K562 (cell line): ENCODE measurements at regions not wholly inside any gene's neighbourhood (a gene's known extent, or its start where the extent isn't known, plus 50 kb on each side); places are given as distances from the start of the nearest gene placed in this dataset.

Experiments used
- ATAC-seq: fragments of 200-7000 bp; cut with Tn5 transposase; 3 replicates; pipeline ENCODE4 v1.9.1; 2020; ENCODE audit warnings: moderate library complexity
- BruUV-seq: library from RNA; stranded (reverse); fragments of 400-500 nt; replicated peaks from 2 replicates; lab custom pipeline; 2021; lab: Mats Ljungman, UMichigan
- CTCF ChIA-PET: fragments of 300-600 bp; formaldehyde crosslinking; extraction: SDS; loops from one replicate; lab custom pipeline; 2021; ENCODE audit warnings: low intra/inter-chr PET ratio; lab: Yijun Ruan, JAX
- POLR2A ChIA-PET: fragments of 300-600, 350-650 bp; sonication (Branson Sonifier 250); formaldehyde crosslinking; extraction: SDS; loops from one replicate; lab custom pipeline; 2021; ENCODE audit warnings: antibody characterized with exemption, inconsistent platforms; lab: Yijun Ruan, JAX
- DNase-seq, 4 experiments: peaks; one replicate each; pipeline versions ENCODE4 v3.0.0 to v3.0.0-alpha.2; 2011 to 2018; ENCODE audit warnings: low spot score in 3 of 4, mixed read lengths in 3 of 4; ENCODE audit errors: extremely low read depth in 1 of 4
- FAIRE-seq: peaks from 2 replicates; lab custom pipeline; 2011; peaks lifted over from hg19 to GRCh38; lab: Jason Lieb, UNC
- H2AFZ ChIP-seq: 2 replicates; pipeline ENCODE4 v1.6.0; 2011; ENCODE audit warnings: low read depth, low read length, control low read depth, inconsistent platforms
- H3K27ac ChIP-seq: fragments of 200-600 bp; 3 replicates; pipeline ENCODE4 v1.8.0; 2011; ENCODE audit warnings: low read depth, mild to moderate bottlenecking, control low read depth, inconsistent platforms, low read length, moderate library complexity, mixed read lengths; ENCODE audit errors: extremely low read depth
- H3K27me3 ChIP-seq, 2 experiments: fragments of 300-600 bp in 1 of 2; 2 replicates in 1 of 2; 3 replicates in 1 of 2; pipeline versions ENCODE4 v1.6.0 to v1.8.0; 2011; ENCODE audit warnings: inconsistent platforms in 2 of 2, low read length in 2 of 2, mild to moderate bottlenecking in 1 of 2, mixed read lengths in 1 of 2, moderate library complexity in 1 of 2; ENCODE audit not compliant: control insufficient read depth in 2 of 2, insufficient read depth in 2 of 2
- H3K36me3 ChIP-seq: fragments of 300-600 bp; 3 replicates; pipeline ENCODE4 v1.8.0; 2011; ENCODE audit warnings: mild to moderate bottlenecking, low read length, inconsistent platforms; ENCODE audit not compliant: control insufficient read depth, insufficient read depth
- H3K4me1 ChIP-seq, 2 experiments: fragments of 200-600 bp in 1 of 2; replicated peaks in 1 of 2; 2 replicates in 1 of 2; 3 replicates in 1 of 2; pipeline versions ENCODE4 v1.5.1 to v1.8.0; 2011; ENCODE audit warnings: inconsistent platforms in 2 of 2, low read length in 2 of 2, mild to moderate bottlenecking in 1 of 2, mixed read lengths in 1 of 2, moderate library complexity in 1 of 2; ENCODE audit not compliant: control insufficient read depth in 2 of 2, insufficient read depth in 2 of 2
- H3K4me2 ChIP-seq: 2 replicates; pipeline ENCODE4 v1.6.1; 2011; ENCODE audit warnings: low read length, control low read depth, inconsistent platforms, mixed read lengths; ENCODE audit not compliant: insufficient read depth
- H3K4me3 ChIP-seq: fragments of 200-600 bp; sonication (generic), shearing (Covaris generic); 2 replicates; pipeline ENCODE4 v1.5.1; 2016; ENCODE audit warnings: control low read depth, inconsistent platforms
- H3K79me2 ChIP-seq: fragments of 200-600 bp; 3 replicates; pipeline ENCODE4 v1.8.0; 2011; ENCODE audit warnings: low read length, inconsistent platforms; ENCODE audit not compliant: control insufficient read depth, insufficient read depth
- H3K9ac ChIP-seq, 2 experiments: 2 replicates each; pipeline versions ENCODE4 v1.6.0 to v1.6.1; 2011; ENCODE audit warnings: low read depth in 2 of 2, low read length in 2 of 2, control low read depth in 1 of 2, inconsistent platforms in 1 of 2, mild to moderate bottlenecking in 1 of 2, mixed read lengths in 1 of 2; ENCODE audit not compliant: insufficient read depth in 1 of 2
- H3K9me1 ChIP-seq: one replicate; pipeline ENCODE4 v1.6.0; 2011; ENCODE audit warnings: inconsistent platforms, mild to moderate bottlenecking, low read length, moderate library complexity; ENCODE audit not compliant: control insufficient read depth, insufficient read depth
- H3K9me3 ChIP-seq: replicated peaks from 2 replicates; pipeline ENCODE4 v1.5.1; 2011; ENCODE audit warnings: low read depth, low read length, inconsistent platforms; ENCODE audit not compliant: control insufficient read depth, insufficient read depth
- H4K20me1 ChIP-seq: replicated peaks from 2 replicates; pipeline ENCODE4 v1.6.1; 2011; ENCODE audit warnings: low read length, inconsistent platforms, mixed read lengths; ENCODE audit not compliant: control insufficient read depth, insufficient read depth
- C11orf30 ChIP-seq: fragments of 450-650 bp; IDR thresholded peaks from 2 replicates; pipeline ENCODE4 v1.6.1; 2016; ENCODE audit warnings: low read depth, mild to moderate bottlenecking
- ESRRB ChIP-seq: fragments of 250-450 bp; sonication (Bioruptor Pico); IDR thresholded peaks from 2 replicates; pipeline ENCODE4 v1.5.0; 2020; ENCODE audit warnings: mild to moderate bottlenecking, moderate library complexity, borderline replicate concordance
- IRF2 ChIP-seq: sonication (generic); formaldehyde crosslinking; IDR thresholded peaks from 2 replicates; pipeline ENCODE4 v1.8.1; 2022; ENCODE audit warnings: mild to moderate bottlenecking, missing genetic modification reagents
- KLF10 ChIP-seq: fragments of 250-450 bp; sonication (Bioruptor Pico); IDR thresholded peaks from 2 replicates; pipeline ENCODE4 v1.6.1; 2021; ENCODE audit warnings: matching md5 sums
- MAFF ChIP-seq: IDR thresholded peaks from 2 replicates; pipeline ENCODE4 v1.6.1; 2012; ENCODE audit warnings: low read length, improper control_type of control experiment
- MAFG ChIP-seq: fragments of 450-650 bp; conservative IDR thresholded peaks from 2 replicates; pipeline ENCODE4 v1.6.1; 2016; ENCODE audit warnings: missing genetic modification characterization, missing compliant biosample characterization
- MAFK ChIP-seq: IDR thresholded peaks from 2 replicates; pipeline ENCODE4 v1.6.1; 2011; ENCODE audit warnings: low read length, improper control_type of control experiment
- MCM7 ChIP-seq, 2 experiments: fragments of 450-650 bp; IDR thresholded peaks; 2 replicates each; pipeline ENCODE4 v1.6.1; 2016 to 2018
- NR3C1 ChIP-seq: sonication (generic); formaldehyde crosslinking; IDR thresholded peaks from 2 replicates; pipeline ENCODE4 v1.8.1; 2022; ENCODE audit warnings: missing genetic modification reagents
- PURB ChIP-seq: sonication (generic); formaldehyde crosslinking; IDR thresholded peaks from 2 replicates; pipeline ENCODE4 v1.9.0; 2021; ENCODE audit warnings: low read depth, mild to moderate bottlenecking, missing genetic modification reagents
- RB1 ChIP-seq: fragments of 450-650 bp; IDR thresholded peaks from 2 replicates; pipeline ENCODE4 v1.6.1; 2017; ENCODE audit warnings: low read depth, mild to moderate bottlenecking
- RBM14 ChIP-seq: fragments of 200-400 bp; formaldehyde crosslinking; IDR thresholded peaks from 2 replicates; pipeline ENCODE4 v1.6.1; 2018; ENCODE audit warnings: low read depth, mild to moderate bottlenecking, low read length, moderate library complexity, borderline replicate concordance; ENCODE audit not compliant: insufficient read depth
- SMARCB1 ChIP-seq: IDR thresholded peaks from 2 replicates; pipeline ENCODE4 v1.6.1; 2011; ENCODE audit warnings: improper control_type of control experiment, low read depth; ENCODE audit not compliant: insufficient read length
- SMC3 ChIP-seq: conservative IDR thresholded peaks from 2 replicates; pipeline ENCODE4 v1.6.1; 2011; ENCODE audit warnings: low read depth, low read length, improper control_type of control experiment; ENCODE audit not compliant: insufficient read depth
- TRIM28 ChIP-seq: fragments of 450-650 bp; IDR thresholded peaks from 2 replicates; pipeline ENCODE4 v1.6.1; 2017
- ZNF316 ChIP-seq: fragments of 450-650 bp; IDR thresholded peaks from 2 replicates; pipeline ENCODE4 v1.6.1; 2016
- in situ Hi-C: fragments of 300-500 bp; cut with MboI; formaldehyde crosslinking; loops from 4 replicates; pipeline ENCODE4 v1.15.0; 2018; ENCODE audit warnings: inconsistent platforms, mixed read lengths
- intact Hi-C: fragments of 100-400 bp; cut with micrococcal nuclease; formaldehyde crosslinking; loops from 2 replicates; pipeline ENCODE4 v1.14.2; 2022
- TF ChIP-seq, protein P1 (sequence below): fragments of 450-650 bp; IDR thresholded peaks from 2 replicates; pipeline ENCODE4 v1.6.1; 2017; ENCODE audit warnings: mild to moderate bottlenecking, moderate library complexity
- TF ChIP-seq, protein P2 (sequence below): fragments of 250-450 bp; sonication (Bioruptor Pico); IDR thresholded peaks from 2 replicates; pipeline ENCODE4 v1.8.0; 2022; ENCODE audit warnings: inconsistent platforms, mild to moderate bottlenecking, moderate library complexity, borderline replicate concordance
- TF ChIP-seq, protein P3 (sequence below): sonication (generic); formaldehyde crosslinking; IDR thresholded peaks from 2 replicates; pipeline ENCODE4 v1.8.1; 2023; ENCODE audit warnings: missing genetic modification reagents, mild to moderate bottlenecking, borderline replicate concordance

DNA sequence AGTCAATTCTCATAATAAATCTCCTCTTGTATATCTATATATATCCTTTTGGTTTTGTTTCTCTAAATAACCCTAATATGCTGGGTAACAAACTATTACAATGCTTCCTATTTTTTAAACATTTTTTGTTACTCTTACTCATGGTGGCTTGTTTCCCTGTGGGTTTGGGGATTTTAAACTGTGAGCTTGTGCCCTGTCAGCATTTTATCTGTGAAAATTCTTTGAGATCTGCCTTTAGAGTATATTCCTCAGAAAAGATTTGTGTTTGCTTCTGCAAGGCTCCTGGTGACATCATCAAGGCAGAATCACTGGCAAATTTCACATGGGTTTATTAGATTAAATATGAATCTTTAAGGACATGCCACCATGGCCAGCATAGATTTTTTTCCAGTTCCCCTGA is 273.6 kb downstream of the LRFN2 start:
- BruUV-seq = no TSS peak
- Histone ChIP-seq H3K9ac (no peak overlapping the region), H3K36me3 (no peaks in the 10 kb centered on the region), H3K9me3 (no peaks in the 10 kb centered on the region), H3K27ac (no peak overlapping the region), H3K4me1 (peaks cover 0 to under 1% of the 10 kb centered on the region in 2 experiments; a peak in 2 of 5 replicates), H3K4me3 (no peak overlapping the region), H3K4me2 (no peak overlapping the region), H3K27me3 (peaks cover 0 to 19% of the 10 kb centered on the region in 2 experiments; a peak in 3 of 5 replicates), H4K20me1 (no peaks in the 10 kb centered on the region), H2AFZ (no peak overlapping the region), H3K9me1 (no peaks in the 10 kb centered on the region), H3K79me2 (no peaks in the 10 kb centered on the region)
- POLR2A ChIA-PET = no interaction called here
- CTCF ChIA-PET = no interaction called here
- in situ Hi-C loops (loop anchor here (5.0 to 25.0 kb wide), 2 partner anchors 326 to 951 kb away; no protein-coding TSS in a partner anchor), intact Hi-C loops (no loop called here)
- ATAC-seq (no peak), FAIRE-seq (no peak), DNase-seq (no peak)
- TF ChIP-seq TRIM28 (no peak), NR3C1 (CRISPR knock-in tag) (no peak), RB1 (no peak), MAFG (tag) (peak; percentile 31; the same call in 1 of the 2 replicates), C11orf30 (no peak), ZNF316 (peak; percentile 63), ESRRB (CRISPR knock-in tag) (no peak), IRF2 (no peak), KLF10 (CRISPR knock-in tag) (no peak), PURB (CRISPR knock-in tag) (no peak), RBM14 (no peak), SMARCB1 (no peak), MAFK (peak; percentile 70), SMC3 (no peak), MAFF (peak; percentile 69), MCM7 (IDR thresholded peaks at IDR 0.05) (no peak)
- TF ChIP-seq, protein P1, sequence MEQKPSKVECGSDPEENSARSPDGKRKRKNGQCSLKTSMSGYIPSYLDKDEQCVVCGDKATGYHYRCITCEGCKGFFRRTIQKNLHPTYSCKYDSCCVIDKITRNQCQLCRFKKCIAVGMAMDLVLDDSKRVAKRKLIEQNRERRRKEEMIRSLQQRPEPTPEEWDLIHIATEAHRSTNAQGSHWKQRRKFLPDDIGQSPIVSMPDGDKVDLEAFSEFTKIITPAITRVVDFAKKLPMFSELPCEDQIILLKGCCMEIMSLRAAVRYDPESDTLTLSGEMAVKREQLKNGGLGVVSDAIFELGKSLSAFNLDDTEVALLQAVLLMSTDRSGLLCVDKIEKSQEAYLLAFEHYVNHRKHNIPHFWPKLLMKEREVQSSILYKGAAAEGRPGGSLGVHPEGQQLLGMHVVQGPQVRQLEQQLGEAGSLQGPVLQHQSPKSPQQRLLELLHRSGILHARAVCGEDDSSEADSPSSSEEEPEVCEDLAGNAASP = no peak
- TF ChIP-seq, protein P2, sequence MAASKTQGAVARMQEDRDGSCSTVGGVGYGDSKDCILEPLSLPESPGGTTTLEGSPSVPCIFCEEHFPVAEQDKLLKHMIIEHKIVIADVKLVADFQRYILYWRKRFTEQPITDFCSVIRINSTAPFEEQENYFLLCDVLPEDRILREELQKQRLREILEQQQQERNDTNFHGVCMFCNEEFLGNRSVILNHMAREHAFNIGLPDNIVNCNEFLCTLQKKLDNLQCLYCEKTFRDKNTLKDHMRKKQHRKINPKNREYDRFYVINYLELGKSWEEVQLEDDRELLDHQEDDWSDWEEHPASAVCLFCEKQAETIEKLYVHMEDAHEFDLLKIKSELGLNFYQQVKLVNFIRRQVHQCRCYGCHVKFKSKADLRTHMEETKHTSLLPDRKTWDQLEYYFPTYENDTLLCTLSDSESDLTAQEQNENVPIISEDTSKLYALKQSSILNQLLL = no peak
- TF ChIP-seq, protein P3, sequence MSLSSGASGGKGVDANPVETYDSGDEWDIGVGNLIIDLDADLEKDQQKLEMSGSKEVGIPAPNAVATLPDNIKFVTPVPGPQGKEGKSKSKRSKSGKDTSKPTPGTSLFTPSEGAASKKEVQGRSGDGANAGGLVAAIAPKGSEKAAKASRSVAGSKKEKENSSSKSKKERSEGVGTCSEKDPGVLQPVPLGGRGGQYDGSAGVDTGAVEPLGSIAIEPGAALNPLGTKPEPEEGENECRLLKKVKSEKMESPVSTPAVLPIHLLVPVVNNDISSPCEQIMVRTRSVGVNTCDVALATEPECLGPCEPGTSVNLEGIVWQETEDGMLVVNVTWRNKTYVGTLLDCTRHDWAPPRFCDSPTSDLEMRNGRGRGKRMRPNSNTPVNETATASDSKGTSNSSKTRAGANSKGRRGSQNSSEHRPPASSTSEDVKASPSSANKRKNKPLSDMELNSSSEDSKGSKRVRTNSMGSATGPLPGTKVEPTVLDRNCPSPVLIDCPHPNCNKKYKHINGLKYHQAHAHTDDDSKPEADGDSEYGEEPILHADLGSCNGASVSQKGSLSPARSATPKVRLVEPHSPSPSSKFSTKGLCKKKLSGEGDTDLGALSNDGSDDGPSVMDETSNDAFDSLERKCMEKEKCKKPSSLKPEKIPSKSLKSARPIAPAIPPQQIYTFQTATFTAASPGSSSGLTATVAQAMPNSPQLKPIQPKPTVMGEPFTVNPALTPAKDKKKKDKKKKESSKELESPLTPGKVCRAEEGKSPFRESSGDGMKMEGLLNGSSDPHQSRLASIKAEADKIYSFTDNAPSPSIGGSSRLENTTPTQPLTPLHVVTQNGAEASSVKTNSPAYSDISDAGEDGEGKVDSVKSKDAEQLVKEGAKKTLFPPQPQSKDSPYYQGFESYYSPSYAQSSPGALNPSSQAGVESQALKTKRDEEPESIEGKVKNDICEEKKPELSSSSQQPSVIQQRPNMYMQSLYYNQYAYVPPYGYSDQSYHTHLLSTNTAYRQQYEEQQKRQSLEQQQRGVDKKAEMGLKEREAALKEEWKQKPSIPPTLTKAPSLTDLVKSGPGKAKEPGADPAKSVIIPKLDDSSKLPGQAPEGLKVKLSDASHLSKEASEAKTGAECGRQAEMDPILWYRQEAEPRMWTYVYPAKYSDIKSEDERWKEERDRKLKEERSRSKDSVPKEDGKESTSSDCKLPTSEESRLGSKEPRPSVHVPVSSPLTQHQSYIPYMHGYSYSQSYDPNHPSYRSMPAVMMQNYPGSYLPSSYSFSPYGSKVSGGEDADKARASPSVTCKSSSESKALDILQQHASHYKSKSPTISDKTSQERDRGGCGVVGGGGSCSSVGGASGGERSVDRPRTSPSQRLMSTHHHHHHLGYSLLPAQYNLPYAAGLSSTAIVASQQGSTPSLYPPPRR (CRISPR knock-in tag) = no peak
